ENCODE measurements at regions not wholly inside any gene's neighbourhood (a gene's known extent, or its start where the extent isn't known, plus 50 kb on each side); places are given as distances from the start of the nearest gene placed in this dataset.
"Not testable (repeated sequence)": the region's sequence is repeated elsewhere in the genome, so short reads cannot be mapped to it uniquely, and the experiment has no call there.

DNA sequence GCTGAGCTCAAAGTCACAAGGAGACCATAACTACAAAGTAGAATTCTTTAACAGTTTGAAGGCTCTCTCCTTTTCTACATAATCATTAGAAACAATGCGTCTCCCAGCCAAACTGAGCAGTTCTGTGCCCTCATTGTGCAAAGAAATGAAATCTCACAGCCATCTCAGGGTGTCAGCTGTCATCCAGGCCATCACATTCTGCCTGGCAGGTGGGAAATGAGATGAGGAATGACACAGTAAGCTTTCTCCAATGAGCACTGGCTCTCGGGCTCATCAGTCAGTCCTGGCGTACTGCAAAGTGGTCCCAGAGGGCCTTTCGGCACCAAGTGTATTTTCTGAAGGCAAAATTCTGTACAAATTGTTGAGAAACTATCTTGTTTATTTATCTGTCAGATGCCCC is 306.5 kb downstream of the KCTD12 start:
- TF ChIP-seq, protein P1, sequence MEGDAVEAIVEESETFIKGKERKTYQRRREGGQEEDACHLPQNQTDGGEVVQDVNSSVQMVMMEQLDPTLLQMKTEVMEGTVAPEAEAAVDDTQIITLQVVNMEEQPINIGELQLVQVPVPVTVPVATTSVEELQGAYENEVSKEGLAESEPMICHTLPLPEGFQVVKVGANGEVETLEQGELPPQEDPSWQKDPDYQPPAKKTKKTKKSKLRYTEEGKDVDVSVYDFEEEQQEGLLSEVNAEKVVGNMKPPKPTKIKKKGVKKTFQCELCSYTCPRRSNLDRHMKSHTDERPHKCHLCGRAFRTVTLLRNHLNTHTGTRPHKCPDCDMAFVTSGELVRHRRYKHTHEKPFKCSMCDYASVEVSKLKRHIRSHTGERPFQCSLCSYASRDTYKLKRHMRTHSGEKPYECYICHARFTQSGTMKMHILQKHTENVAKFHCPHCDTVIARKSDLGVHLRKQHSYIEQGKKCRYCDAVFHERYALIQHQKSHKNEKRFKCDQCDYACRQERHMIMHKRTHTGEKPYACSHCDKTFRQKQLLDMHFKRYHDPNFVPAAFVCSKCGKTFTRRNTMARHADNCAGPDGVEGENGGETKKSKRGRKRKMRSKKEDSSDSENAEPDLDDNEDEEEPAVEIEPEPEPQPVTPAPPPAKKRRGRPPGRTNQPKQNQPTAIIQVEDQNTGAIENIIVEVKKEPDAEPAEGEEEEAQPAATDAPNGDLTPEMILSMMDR (conservative IDR thresholded peaks at IDR 0.05 in 1 of 2, IDR thresholded peaks at IDR 0.05 in 1 of 2; ENCODE audit: low read depth in 1 of 2, low read length in 2 of 2): no peak
- no peak for TF ChIP-seq EZH2 (IDR thresholded peaks at IDR 0.05; ENCODE audit: low read length, missing control alignments)
- H3K4me3 ChIP-seq (replicated peaks in 1 of 4; ENCODE audit: control extremely low read depth in 1 of 4, insufficient read depth in 1 of 4, low read depth in 3 of 4, low read length in 4 of 4): no peak overlapping the region
- H3K4me2 ChIP-seq (ENCODE audit: extremely low read depth, insufficient read depth, low read length): no peak overlapping the region
- DNase-seq (ENCODE audit: low read depth in 2 of 2): no peak
- no peaks in the 10 kb centered on the region for H3K9me3 ChIP-seq (ENCODE audit: control insufficient read depth, insufficient read depth, low read depth, low read length)
- no peaks in the 10 kb centered on the region for H4K20me1 ChIP-seq (ENCODE audit: control insufficient read depth, extremely low read depth, insufficient read depth, low read length)
- no peaks in the 10 kb centered on the region for H3K36me3 ChIP-seq (ENCODE audit: control insufficient read depth, insufficient read depth, low read length)
- no peaks in the 10 kb centered on the region for H3K79me2 ChIP-seq (ENCODE audit: control insufficient read depth, insufficient read depth, low read length)
- H3K27ac ChIP-seq (ENCODE audit: insufficient read depth, low read length): no peak overlapping the region
- no peak overlapping the region for H2AFZ ChIP-seq (ENCODE audit: low read length)
- no peaks in the 10 kb centered on the region for H3K27me3 ChIP-seq (ENCODE audit: control insufficient read depth, insufficient read depth, low read length)
- H3K9ac ChIP-seq (ENCODE audit: insufficient read depth, low read length): no peak overlapping the region
- no peaks in the 10 kb centered on the region for H3K4me1 ChIP-seq (ENCODE audit: control insufficient read depth, extremely low read depth, insufficient read depth, low read length)

- H3K9ac ChIP-seq (ENCODE audit: insufficient read depth, low read length); H3K27ac ChIP-seq (ENCODE audit: insufficient read depth, low read length); H3K27me3 ChIP-seq (ENCODE audit: control insufficient read depth, insufficient read depth, low read length); H4K20me1 ChIP-seq (ENCODE audit: control insufficient read depth, extremely low read depth, insufficient read depth, low read length); H3K36me3 ChIP-seq (ENCODE audit: control insufficient read depth, insufficient read depth, low read length); H3K4me1 ChIP-seq (ENCODE audit: control insufficient read depth, extremely low read depth, insufficient read depth, low read length); H3K9me3 ChIP-seq (ENCODE audit: control insufficient read depth, insufficient read depth, low read depth, low read length); H3K4me2 ChIP-seq (ENCODE audit: extremely low read depth, insufficient read depth, low read length); H3K79me2 ChIP-seq (ENCODE audit: control insufficient read depth, insufficient read depth, low read length); H2AFZ ChIP-seq (ENCODE audit: low read length); H3K4me3 ChIP-seq (replicated peaks in 1 of 4; ENCODE audit: control extremely low read depth in 1 of 4, insufficient read depth in 1 of 4, low read depth in 3 of 4, low read length in 4 of 4): not testable (repeated sequence)
- peak in 1 of 2 donors; percentile 3 for DNase-seq (ENCODE audit: low read depth in 2 of 2)
Observed at GRCh38 chr13:76575634-76576033, 310.6 kb downstream of the KCTD12 start.

DNA sequence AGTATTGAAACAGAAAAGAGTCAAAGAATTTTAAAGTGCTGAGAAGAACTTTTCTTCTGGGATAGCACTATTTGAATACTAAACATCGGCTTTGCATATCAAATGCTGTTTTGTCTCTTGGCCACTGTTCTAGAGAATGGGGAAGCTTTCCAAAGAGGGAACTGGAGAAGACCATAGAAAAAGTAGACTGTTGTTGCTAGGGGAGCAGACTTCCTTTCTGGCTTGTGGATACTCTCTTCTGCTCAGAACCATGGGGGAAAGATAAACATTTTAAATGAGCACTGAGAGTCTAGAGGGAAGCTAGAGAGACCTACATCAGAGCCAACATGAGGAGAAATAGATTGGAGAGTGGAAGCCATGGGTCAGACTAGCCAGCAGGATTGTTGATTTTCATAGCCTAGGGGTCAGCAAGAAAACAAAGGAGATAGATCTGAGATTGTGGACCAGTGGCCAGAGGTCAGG is 315.7 kb downstream of the KCTD12 start:
- H3K36me3 ChIP-seq (ENCODE audit: control insufficient read depth, insufficient read depth, low read length): no peaks in the 10 kb centered on the region
- DNase-seq (ENCODE audit: low read depth in 2 of 2): no peak
- H3K4me3 ChIP-seq (replicated peaks in 1 of 4; ENCODE audit: control extremely low read depth in 1 of 4, insufficient read depth in 1 of 4, low read depth in 3 of 4, low read length in 4 of 4): no peak overlapping the region
- H3K4me2 ChIP-seq (ENCODE audit: extremely low read depth, insufficient read depth, low read length): no peak overlapping the region
- no peaks in the 10 kb centered on the region for H3K4me1 ChIP-seq (ENCODE audit: control insufficient read depth, extremely low read depth, insufficient read depth, low read length)
- no peak overlapping the region for H3K27ac ChIP-seq (ENCODE audit: insufficient read depth, low read length)
- no peak overlapping the region for H2AFZ ChIP-seq (ENCODE audit: low read length)
- no peaks in the 10 kb centered on the region for H3K79me2 ChIP-seq (ENCODE audit: control insufficient read depth, insufficient read depth, low read length)
- H3K27me3 ChIP-seq (ENCODE audit: control insufficient read depth, insufficient read depth, low read length): no peaks in the 10 kb centered on the region
- no peaks in the 10 kb centered on the region for H3K9me3 ChIP-seq (ENCODE audit: control insufficient read depth, insufficient read depth, low read depth, low read length)
- H4K20me1 ChIP-seq (ENCODE audit: control insufficient read depth, extremely low read depth, insufficient read depth, low read length): no peaks in the 10 kb centered on the region
- TF ChIP-seq, protein P1 (conservative IDR thresholded peaks at IDR 0.05 in 1 of 2, IDR thresholded peaks at IDR 0.05 in 1 of 2; ENCODE audit: low read depth in 1 of 2, low read length in 2 of 2): no peak
- no peak for TF ChIP-seq EZH2 (IDR thresholded peaks at IDR 0.05; ENCODE audit: low read length, missing control alignments)
- no peak overlapping the region for H3K9ac ChIP-seq (ENCODE audit: insufficient read depth, low read length)

All from fibroblast of lung (primary cell).